HG03025 (cell line): ENCODE measurements at regions not wholly inside any gene's neighbourhood (a gene's known extent, or its start where the extent isn't known, plus 50 kb on each side); places are given as distances from the start of the nearest gene placed in this dataset.
"Not testable (repeated sequence)": the region's sequence is repeated elsewhere in the genome, so short reads cannot be mapped to it uniquely, and the experiment has no call there.

Source experiments
- ATAC-seq: cut with Tn5 transposase; IDR thresholded peaks from one replicate; pipeline ENCODE4 v1.9.1; 2021; ENCODE audit warnings: mild to moderate bottlenecking, moderate library complexity; ENCODE audit not compliant: unreplicated experiment, low FRiP score

GRCh38 chrX:87236830-87237440 lies 280.7 kb upstream of the KLHL4 start:
- no peak for ATAC-seq

- no peak for ATAC-seq
These were observed 252.1 kb upstream of the KLHL4 start for GRCh38 chrX:87265518-87265917.

DNA sequence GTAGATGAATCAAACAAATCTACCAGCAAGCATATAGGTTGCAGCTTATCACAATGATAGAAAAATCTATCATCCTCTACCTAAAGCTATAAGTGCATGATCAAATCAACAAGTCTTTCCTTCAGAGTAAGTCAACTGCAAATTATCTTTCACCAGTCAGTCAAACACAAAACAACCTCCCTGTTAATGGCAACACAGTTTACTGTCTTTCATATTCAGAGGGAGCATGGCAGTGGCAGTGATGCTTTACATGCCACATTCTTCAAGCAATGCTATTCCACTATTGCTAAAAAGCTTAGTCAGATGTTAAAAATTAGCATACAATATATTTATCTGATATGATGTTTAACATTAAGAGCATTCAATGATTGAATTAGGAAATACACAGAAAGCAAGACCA lies 245.1 kb upstream of the KLHL4 start:
- no peak for ATAC-seq

DNA sequence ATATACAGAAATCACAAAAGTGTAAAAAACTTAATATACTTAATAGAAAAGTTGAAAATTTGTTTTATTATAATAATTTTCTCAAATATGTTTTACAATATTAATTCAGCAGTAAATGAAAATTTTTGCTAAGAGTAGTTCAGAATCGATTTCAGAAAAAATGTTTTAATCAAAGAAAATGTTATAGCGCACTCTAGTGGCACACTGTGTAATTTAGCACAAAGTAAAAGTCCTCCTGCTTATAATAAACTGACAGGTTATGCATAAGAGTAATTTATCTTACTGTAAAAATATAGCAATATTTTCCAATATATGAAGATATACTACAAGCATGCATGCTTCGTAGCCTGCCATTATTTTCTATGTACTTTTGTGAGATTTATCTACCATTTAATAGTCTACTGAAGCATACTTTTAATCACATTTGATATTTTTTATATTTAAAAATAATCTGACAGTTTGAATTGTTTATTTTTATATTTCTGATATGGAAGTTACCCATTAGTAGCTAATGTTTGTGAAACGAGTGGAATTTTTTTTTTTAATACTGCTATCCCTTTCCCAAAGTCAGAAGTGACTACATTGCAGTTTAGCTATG lies 217.9 kb upstream of the KLHL4 start:
- no peak for ATAC-seq

GRCh38 chrX:87310780-87311179 lies 206.8 kb upstream of the KLHL4 start:
- no peak for ATAC-seq

DNA sequence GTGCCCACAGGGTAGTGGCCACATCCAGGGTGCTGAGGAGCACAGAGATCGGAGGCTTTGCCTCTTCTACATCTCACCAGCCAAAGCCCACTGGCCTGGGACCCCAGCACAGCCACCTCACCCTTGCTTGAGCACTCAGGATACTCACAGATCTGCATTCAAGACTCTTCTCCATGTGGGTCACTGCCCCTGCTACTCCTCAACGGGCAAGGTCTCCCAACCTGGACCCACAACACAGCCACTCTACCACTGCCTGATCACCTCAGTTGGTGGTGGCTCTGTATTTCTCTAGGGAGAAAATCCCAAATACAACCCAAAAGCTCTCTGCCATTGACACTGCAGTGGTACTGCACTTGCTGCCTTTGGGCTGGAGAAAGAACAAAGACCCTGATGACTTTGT lies 190.3 kb upstream of the KLHL4 start:
- no peak for ATAC-seq

DNA sequence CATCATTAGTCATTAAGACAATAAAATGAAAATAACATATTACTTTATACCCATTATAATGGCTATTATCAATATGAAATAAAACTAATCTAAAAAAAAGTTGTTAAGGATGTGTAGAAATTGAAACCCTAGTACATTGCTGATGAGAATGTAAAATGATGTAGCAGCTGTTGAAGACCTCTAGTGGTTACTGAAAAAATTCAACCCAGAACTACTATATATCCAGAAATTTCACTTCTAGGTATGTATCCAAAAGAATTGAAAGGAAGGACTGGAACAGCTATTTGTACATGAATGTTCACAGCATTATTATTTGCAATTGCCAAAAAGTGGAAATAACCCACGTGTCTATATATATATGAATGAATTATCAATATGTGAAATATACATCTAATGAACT lies 180.3 kb upstream of the KLHL4 start:
- ATAC-seq: no peak

DNA sequence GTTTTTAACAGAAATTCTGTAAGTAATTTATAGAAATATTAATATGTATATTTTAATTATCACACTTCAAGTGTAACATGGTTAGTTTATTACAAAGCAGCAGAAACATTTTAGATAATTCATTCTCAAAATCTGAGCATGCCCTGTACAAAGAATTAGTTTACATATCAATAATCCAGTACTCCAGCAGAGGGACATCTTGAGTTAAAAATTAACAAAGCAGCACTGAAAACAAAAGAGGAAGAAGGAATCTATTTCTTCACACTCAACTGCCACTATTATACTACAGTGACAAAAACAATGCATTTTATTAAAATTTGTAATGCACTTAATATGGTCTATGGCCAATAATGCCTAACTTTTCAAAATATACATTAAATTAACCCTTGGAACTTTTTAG lies 179.1 kb upstream of the KLHL4 start:
- ATAC-seq: peak; percentile 66

DNA sequence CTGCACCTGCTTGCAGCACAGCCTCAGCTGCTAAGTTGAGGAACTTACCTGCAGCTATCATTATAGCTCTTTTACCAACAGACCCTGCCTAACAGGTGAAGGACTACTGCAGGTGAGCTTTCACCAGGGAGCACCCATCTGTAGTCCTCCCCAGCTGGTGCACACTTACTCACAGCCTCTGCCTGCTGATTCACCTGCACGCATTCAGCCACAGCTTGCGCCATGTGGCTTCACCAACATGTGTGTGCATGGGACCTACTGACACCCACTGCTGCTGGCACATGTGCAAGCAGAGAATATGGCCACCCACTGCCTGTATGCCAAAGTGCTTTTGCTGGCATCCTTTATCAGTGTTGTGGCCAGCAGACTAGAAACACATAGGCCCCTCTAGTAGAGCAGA lies 146.7 kb upstream of the KLHL4 start:
- no peak for ATAC-seq

DNA sequence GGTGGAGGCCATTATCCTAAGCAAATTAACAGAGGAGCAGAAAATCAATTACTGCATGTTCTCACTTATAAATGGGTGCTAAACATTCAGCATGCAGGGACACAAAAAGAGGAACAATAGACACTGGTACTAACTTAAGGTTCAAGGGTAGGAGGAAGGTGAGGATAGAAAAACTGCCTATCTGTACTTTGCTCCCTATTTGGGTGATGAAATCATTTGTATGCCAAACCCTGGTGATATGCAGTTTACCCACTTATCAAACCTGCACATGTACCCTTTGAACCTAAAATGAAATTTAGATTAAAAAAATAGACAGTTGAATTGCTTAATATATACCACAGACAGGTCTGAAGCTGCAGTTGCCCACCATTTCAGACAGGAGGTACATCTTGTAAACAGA lies 143.3 kb upstream of the KLHL4 start:
- no peak for ATAC-seq

- ATAC-seq: no peak
These were observed 140.7 kb upstream of the KLHL4 start for GRCh38 chrX:87376896-87377295.

DNA sequence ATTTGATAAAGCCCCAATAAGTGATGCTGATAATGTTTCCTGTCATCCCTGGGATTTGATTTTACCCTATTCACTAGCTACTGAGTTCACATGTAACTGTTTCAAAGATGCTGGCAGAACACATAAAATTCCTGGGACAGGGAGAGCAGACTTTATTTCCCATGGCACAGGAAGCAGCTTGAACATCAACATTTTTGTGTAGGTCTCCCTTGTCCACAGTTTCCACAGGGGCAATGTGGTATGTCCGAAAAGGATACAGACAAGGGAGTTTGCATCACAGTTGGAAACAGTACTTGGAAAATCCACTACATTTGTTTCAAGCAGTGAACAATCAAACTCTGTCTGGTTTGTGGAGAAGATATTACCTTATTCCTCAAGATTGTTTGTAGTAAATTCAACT lies 129.2 kb upstream of the KLHL4 start:
- ATAC-seq: no peak

DNA sequence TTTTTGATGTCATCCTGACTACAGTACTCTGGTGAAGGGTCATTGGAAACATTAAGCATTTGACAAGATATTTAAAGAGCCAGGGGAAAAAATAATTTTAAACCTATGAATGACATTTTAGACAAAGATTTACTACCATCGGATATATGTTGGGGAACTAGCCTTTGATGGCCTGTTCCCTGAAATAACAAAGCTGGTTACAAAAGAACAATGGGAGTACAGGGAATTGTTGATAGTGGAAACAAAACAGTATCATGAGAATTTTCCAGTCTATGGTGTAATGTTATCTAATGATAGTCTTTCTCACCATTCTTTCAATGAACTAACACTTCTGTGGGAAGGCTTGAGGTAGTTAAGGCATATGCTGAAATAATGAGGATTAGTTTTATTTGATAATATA lies 125.9 kb upstream of the KLHL4 start:
- no peak for ATAC-seq

- ATAC-seq: no peak
These were observed 125.2 kb upstream of the KLHL4 start for GRCh38 chrX:87392369-87392768.

- ATAC-seq: no peak
These were observed 120.3 kb upstream of the KLHL4 start for GRCh38 chrX:87397103-87397886.

DNA sequence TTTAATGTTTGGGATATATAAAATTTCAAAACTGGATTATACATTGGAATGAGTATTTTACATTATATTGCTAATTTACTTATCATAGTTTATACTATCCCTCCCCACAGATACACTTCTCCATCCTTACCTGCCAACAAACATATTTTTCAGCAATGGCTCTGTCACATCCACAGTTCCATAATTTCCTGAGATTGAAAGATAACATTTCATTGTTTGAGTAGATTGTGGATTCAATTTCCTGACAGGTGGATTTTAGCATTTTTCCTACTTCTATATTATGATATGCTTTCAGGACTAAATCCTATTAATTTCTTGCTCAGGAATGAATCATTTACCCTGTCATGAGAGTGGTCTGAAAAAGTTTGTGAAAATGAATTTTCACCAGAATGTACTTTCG lies 115.3 kb upstream of the KLHL4 start:
- no peak for ATAC-seq

GRCh38 chrX:87403551-87403950 lies 114.1 kb upstream of the KLHL4 start:
- ATAC-seq: no peak

- ATAC-seq: no peak
These were observed 108.3 kb upstream of the KLHL4 start for GRCh38 chrX:87409113-87409841.

GRCh38 chrX:87425618-87426017 lies 92.0 kb upstream of the KLHL4 start:
- ATAC-seq: no peak

- ATAC-seq: no peak
These were observed 83.0 kb upstream of the KLHL4 start for GRCh38 chrX:87434618-87435017.

GRCh38 chrX:87448613-87449012 lies 69.0 kb upstream of the KLHL4 start:
- ATAC-seq: not testable (repeated sequence)
